ENCODE measurements at regions not wholly inside any gene's neighbourhood (a gene's known extent, or its start where the extent isn't known, plus 50 kb on each side); places are given as distances from the start of the nearest gene placed in this dataset.
"Not testable (repeated sequence)": the region's sequence is repeated elsewhere in the genome, so short reads cannot be mapped to it uniquely, and the experiment has no call there.

GRCh38 chr6:17013701-17014100 lies 88.1 kb upstream of the STMND1 start:
- no peak for DNase-seq

GRCh38 chr6:17012421-17013225 lies 89.2 kb upstream of the STMND1 start:
- DNase-seq: peak in 37 of 56 donors; percentile 2 to 68 (median 18)

GRCh38 chr6:17011985-17012384 lies 89.9 kb upstream of the STMND1 start:
- DNase-seq: no peak

GRCh38 chr6:17007749-17008148 lies 94.1 kb upstream of the STMND1 start:
- DNase-seq: no peak

GRCh38 chr6:17006543-17006942 lies 95.3 kb upstream of the STMND1 start:
- no peak for DNase-seq

GRCh38 chr6:17004269-17004668 lies 97.6 kb upstream of the STMND1 start:
- no peak for DNase-seq

GRCh38 chr6:17002123-17002522 lies 99.7 kb upstream of the STMND1 start:
- DNase-seq: no peak

GRCh38 chr6:17001188-17001587 lies 100.7 kb upstream of the STMND1 start:
- no peak for DNase-seq

GRCh38 chr6:16999491-17000436 lies 102.1 kb upstream of the STMND1 start:
- no peak for DNase-seq

GRCh38 chr6:16998461-16998860 lies 103.4 kb upstream of the STMND1 start:
- DNase-seq: no peak

- DNase-seq: no peak
These were observed 106.2 kb upstream of the STMND1 start for GRCh38 chr6:16995511-16996250.

- DNase-seq: no peak
These were observed 108.5 kb upstream of the STMND1 start for GRCh38 chr6:16993396-16993795.

- no peak for DNase-seq
These were observed 109.7 kb upstream of the STMND1 start for GRCh38 chr6:16991981-16992629.

GRCh38 chr6:16989976-16990375 lies 111.9 kb upstream of the STMND1 start:
- not testable (repeated sequence) for DNase-seq

GRCh38 chr6:16989382-16989781 lies 112.5 kb upstream of the STMND1 start:
- no peak for DNase-seq

GRCh38 chr6:16987996-16988395 lies 113.9 kb upstream of the STMND1 start:
- DNase-seq: no peak

- no peak for DNase-seq
These were observed 116.2 kb upstream of the STMND1 start for GRCh38 chr6:16985513-16986284.

GRCh38 chr6:16982807-16983206 lies 119.0 kb upstream of the STMND1 start:
- peak in 3 of 56 donors; percentile 0 to 11 (median 0) for DNase-seq

- DNase-seq: no peak
These were observed 122.0 kb upstream of the STMND1 start for GRCh38 chr6:16979677-16980370.

GRCh38 chr6:16978686-16979085 lies 123.2 kb upstream of the STMND1 start:
- DNase-seq: no peak

Data from nucleus accumbens (tissue), 56 donors.